Mammary epithelial cell (primary cell): ENCODE measurements at regions not wholly inside any gene's neighbourhood (a gene's known extent, or its start where the extent isn't known, plus 50 kb on each side); places are given as distances from the start of the nearest gene placed in this dataset.

Source experiments
- CTCF ChIP-seq, 2 donors: IDR thresholded peaks in 1 of 2; conservative IDR thresholded peaks in 1 of 2; 2 replicates each; pipeline ENCODE4 v1.5.1; 2011 to 2012; ENCODE audit warnings: inconsistent platforms in 2 of 2, low read length in 2 of 2, mild to moderate bottlenecking in 2 of 2, control low read depth in 1 of 2, low read depth in 1 of 2; ENCODE audit not compliant: insufficient read depth in 1 of 2; ENCODE audit errors: extremely low read depth in 1 of 2
- EZH2 ChIP-seq: IDR thresholded peaks from 2 replicates; pipeline ENCODE4 v1.6.1; 2012; ENCODE audit warnings: low read length, inconsistent platforms, borderline replicate concordance

GRCh38 chr11:122331079-122331478 is 215.1 kb upstream of the BLID start:
- TF ChIP-seq EZH2 (no peak), CTCF (conservative IDR thresholded peaks at IDR 0.05 in 1 of 2, IDR thresholded peaks at IDR 0.05 in 1 of 2; ENCODE audit: extremely low read depth in 1 of 2, insufficient read depth in 1 of 2, low read depth in 1 of 2, low read length in 2 of 2) (no peak)
